Heart left ventricle (tissue), 16 donors: ENCODE measurements at regions not wholly inside any gene's neighbourhood (a gene's known extent, or its start where the extent isn't known, plus 50 kb on each side); places are given as distances from the start of the nearest gene placed in this dataset.

Source experiments
- ATAC-seq, 4 donors: fragments of 200-7000 bp; cut with Tn5 transposase; one replicate each; pipeline ENCODE4 v1.9.1; 2020 to 2022; ENCODE audit warnings: moderate library complexity in 4 of 4, mild to moderate bottlenecking in 3 of 4, moderate number of reproducible peaks in 1 of 4
- DNase-seq, 5 donors: peaks; one replicate each; pipeline ENCODE4 v3.0.0-alpha.2; 2020
- H3K27ac ChIP-seq, 12 donors: fragments of 200-600 bp; sonication (generic) in 4 of 12; one replicate each; pipeline versions ENCODE4 v1.5.0 to v1.8.0; 2016 to 2022; ENCODE audit warnings: mild to moderate bottlenecking in 2 of 12
- H3K27me3 ChIP-seq, 9 donors: fragments of 200-600 bp; sonication (generic) in 2 of 9; one replicate each; pipeline versions ENCODE4 v1.5.1 to v1.8.0; 2016 to 2022; ENCODE audit warnings: mild to moderate bottlenecking in 3 of 9
- H3K36me3 ChIP-seq, 9 donors: fragments of 200-600 bp; sonication (generic) in 2 of 9; one replicate each; pipeline versions ENCODE4 v1.5.0 to v1.8.0; 2018 to 2022; ENCODE audit warnings: mild to moderate bottlenecking in 2 of 9
- H3K4me1 ChIP-seq, 12 donors: fragments of 200-600 bp; sonication (generic) in 4 of 12; one replicate each; pipeline versions ENCODE4 v1.5.0 to v1.8.0; 2016 to 2022; ENCODE audit warnings: mild to moderate bottlenecking in 3 of 12
- H3K4me3 ChIP-seq, 12 donors: fragments of 200-600 bp; sonication (generic) in 4 of 12; one replicate each; pipeline versions ENCODE4 v1.5.0 to v1.8.0; 2017 to 2022; ENCODE audit warnings: mild to moderate bottlenecking in 9 of 12, moderate library complexity in 4 of 12
- H3K9me3 ChIP-seq, 12 donors: fragments of 200-600 bp; sonication (generic) in 4 of 12; one replicate each; pipeline versions ENCODE4 v1.5.0 to v1.8.0; 2016 to 2022; ENCODE audit warnings: mild to moderate bottlenecking in 1 of 12
- POLR2A ChIP-seq, 2 donors: fragments of 450-650 bp; IDR thresholded peaks; one replicate each; pipeline ENCODE4 v1.6.1; 2017; ENCODE audit warnings: antibody characterized with exemption in 2 of 2, mild to moderate bottlenecking in 2 of 2, moderate library complexity in 2 of 2
- WGBS, 4 donors: extraction: QIAGEN DNeasy Blood & Tissue Kit in 2 of 4; methylation state at CpG; one replicate each; pipeline versions ENCODE4 v1.1.5 to v1.1.7; 2013 to 2018; 5-methylcytosine and 5-hydroxymethylcytosine counted together
- intact Hi-C, 10 donors: fragments of 100-400 bp; cut with DNase I; formaldehyde crosslinking; loops; one replicate each; pipeline versions ENCODE4 v1.11.1 to v1.14.2; 2022
- TF ChIP-seq, protein P1 (sequence below), 12 donors: fragments of 200-600 bp; sonication (generic) in 4 of 12; IDR thresholded peaks; one replicate each; pipeline versions ENCODE4 v1.5.0 to v1.8.0; 2018 to 2022; ENCODE audit warnings: antibody characterized with exemption in 12 of 12, mild to moderate bottlenecking in 5 of 12
- donor health status: ischemic (EF 13 %, LVEDD 7.1; RV severe dilation, severe dysfunction).
- donor health status: healthy with polysubstance abuse.
- donor health status: DM: no; HTN: yes; CAD: no.
- donor health status: DM: no; HTN: no; CAD: no.
- donor health status: ischemic (EF 25% LVEDD 6.9; RV normal size, moderate dysfunction).
- donor health status: ischemic (EF 25% LVEDD 5.7; RV mildly dilated, moderate dysfunction).
- donor health status: healthy.
- donor health status: DM: yes; HTN: yes; CAD: no.
- donor health status: ischemic (EF 35%, LVEDD 5.7; RV mildly dilated, moderate dysfunction).
- donor health status: nonischemic (EF 11% LVEDD 7.7; RV severe dilation, severe dysfunction).
- donor health status: DM: yes; HTN: yes; CAD: no.
- donor health status: PGD.
- donor health status: ischemic (EF 29% LVEDD 5.4; RV normal size, mild dysfunction).
- donor health status: nonischemic (EF 23%, LVEDD 6.1; RV moderate dilation, normal function).

DNA sequence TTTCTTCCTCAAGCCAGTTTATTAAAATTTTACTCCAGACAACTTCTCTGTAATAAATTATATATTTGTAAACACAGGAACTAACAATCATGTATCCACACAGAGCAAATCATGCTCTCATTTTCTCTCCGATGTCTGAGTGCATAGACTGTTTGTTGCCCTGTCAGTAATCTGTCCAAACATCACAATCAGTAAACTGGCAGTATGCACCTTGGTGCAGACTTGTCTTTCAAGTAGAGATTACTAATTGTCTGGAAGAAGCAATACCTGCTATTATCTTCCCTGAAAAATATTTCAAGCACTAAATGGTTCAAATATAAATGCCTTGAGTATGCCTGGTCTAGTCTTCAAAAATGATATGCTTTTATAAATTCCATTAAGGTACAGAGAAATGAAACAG, 1260.9 kb downstream of the C4orf33 start:
- Histone ChIP-seq H3K4me1 (no peaks in the 10 kb centered on the region), H3K4me3 (no peak overlapping the region), H3K27ac (no peak overlapping the region), H3K27me3 (no peaks in the 10 kb centered on the region), H3K36me3 (no peaks in the 10 kb centered on the region), H3K9me3 (no peaks in the 10 kb centered on the region)
- ATAC-seq (no peak), DNase-seq (no peak)
- intact Hi-C loops, result no loop called here
- WGBS, 4 donors, result 45 to 57% (median 49%) methylated on average over 1 of the region's 1 CpG
- TF ChIP-seq POLR2A (IDR thresholded peaks at IDR 0.05), result no peak
- TF ChIP-seq, protein P1, sequence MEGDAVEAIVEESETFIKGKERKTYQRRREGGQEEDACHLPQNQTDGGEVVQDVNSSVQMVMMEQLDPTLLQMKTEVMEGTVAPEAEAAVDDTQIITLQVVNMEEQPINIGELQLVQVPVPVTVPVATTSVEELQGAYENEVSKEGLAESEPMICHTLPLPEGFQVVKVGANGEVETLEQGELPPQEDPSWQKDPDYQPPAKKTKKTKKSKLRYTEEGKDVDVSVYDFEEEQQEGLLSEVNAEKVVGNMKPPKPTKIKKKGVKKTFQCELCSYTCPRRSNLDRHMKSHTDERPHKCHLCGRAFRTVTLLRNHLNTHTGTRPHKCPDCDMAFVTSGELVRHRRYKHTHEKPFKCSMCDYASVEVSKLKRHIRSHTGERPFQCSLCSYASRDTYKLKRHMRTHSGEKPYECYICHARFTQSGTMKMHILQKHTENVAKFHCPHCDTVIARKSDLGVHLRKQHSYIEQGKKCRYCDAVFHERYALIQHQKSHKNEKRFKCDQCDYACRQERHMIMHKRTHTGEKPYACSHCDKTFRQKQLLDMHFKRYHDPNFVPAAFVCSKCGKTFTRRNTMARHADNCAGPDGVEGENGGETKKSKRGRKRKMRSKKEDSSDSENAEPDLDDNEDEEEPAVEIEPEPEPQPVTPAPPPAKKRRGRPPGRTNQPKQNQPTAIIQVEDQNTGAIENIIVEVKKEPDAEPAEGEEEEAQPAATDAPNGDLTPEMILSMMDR (IDR thresholded peaks at IDR 0.05), result no peak

DNA sequence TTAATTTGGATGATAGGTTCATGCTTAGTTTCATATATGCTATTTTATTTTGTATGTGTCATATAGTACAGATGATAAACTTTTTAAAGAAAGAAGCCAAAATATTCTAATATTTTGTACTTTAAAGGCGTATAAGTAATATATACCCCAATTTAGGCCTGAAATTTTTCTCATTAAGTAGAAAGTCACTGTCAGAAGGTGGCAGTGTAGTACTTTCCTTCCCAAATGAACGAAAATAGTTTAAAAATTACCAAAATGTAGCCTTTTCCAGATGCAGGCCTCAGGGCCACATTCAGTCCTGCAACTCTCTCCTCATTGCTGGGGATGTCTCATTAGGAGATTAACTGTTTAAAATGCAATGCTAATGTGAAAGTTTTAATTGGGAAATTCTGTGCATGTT, 1263.6 kb downstream of the C4orf33 start:
- no peaks in the 10 kb centered on the region for H3K27me3 ChIP-seq
- no peak overlapping the region for H3K4me3 ChIP-seq
- H3K4me1 ChIP-seq, result no peaks in the 10 kb centered on the region
- no peak for DNase-seq
- no peak for ATAC-seq
- TF ChIP-seq POLR2A (IDR thresholded peaks at IDR 0.05), result no peak
- TF ChIP-seq, protein P1 (IDR thresholded peaks at IDR 0.05), result peak in 2 of 12 donors; percentile 15 to 16
- no peaks in the 10 kb centered on the region for H3K9me3 ChIP-seq
- no peak overlapping the region for H3K27ac ChIP-seq
- WGBS, 4 donors, result 39 to 47% (median 43%) methylated on average over 2 of the region's 2 CpGs
- intact Hi-C loops, result no loop called here
- H3K36me3 ChIP-seq, result no peaks in the 10 kb centered on the region

DNA sequence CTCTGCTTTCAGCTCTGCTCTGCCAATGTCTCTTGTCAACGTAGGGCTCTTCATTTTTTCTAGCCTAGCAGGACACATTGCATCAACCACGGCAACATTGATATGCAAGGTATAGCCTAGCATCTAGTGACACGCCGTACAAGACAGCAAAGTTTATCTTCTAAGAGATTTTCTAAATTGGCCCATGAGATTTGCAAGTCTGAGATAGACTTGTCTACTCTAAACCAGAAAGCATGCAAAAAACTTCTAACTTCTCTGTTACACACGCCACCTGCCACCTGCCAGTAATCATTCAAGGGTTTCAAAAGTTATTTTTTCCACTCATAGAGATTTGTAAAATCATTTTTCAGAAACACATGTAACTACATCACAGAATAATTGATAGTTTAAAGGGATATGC, 1265.7 kb downstream of the C4orf33 start:
- Histone ChIP-seq H3K4me1 (no peaks in the 10 kb centered on the region), H3K36me3 (no peaks in the 10 kb centered on the region), H3K27ac (no peak overlapping the region), H3K9me3 (no peaks in the 10 kb centered on the region), H3K4me3 (no peak overlapping the region), H3K27me3 (no peaks in the 10 kb centered on the region)
- DNase-seq, result no peak
- 60 to 69% (median 65%) methylated on average over 5 of the region's 5 CpGs for WGBS, 4 donors
- intact Hi-C loops, result no loop called here
- ATAC-seq, result no peak
- TF ChIP-seq, protein P1 (IDR thresholded peaks at IDR 0.05), result no peak
- no peak for TF ChIP-seq POLR2A (IDR thresholded peaks at IDR 0.05)

DNA sequence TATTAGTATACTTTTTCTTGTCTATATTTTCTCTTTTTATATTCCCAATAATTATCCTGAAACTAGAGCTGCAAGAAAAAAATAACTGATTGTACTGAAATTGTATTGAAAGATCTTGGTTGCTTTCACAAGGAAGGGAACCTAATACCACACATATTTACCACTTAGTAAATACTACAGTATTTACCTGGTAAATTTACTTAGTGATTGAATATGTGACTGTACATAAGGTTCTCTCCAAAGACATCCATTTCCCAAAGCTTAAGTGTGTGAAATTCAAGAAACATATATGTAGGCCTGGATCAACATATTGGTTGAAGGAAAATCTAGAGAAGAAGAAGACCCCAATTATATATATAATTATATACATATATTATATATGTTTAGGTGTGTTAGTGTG, 1272.7 kb downstream of the C4orf33 start:
- H3K27ac ChIP-seq, result no peak overlapping the region
- H3K36me3 ChIP-seq, result no peaks in the 10 kb centered on the region
- DNase-seq (no peak), ATAC-seq (no peak)
- no peak overlapping the region for H3K4me3 ChIP-seq
- H3K4me1 ChIP-seq, result no peaks in the 10 kb centered on the region
- no peak for TF ChIP-seq POLR2A (IDR thresholded peaks at IDR 0.05)
- TF ChIP-seq, protein P1 (IDR thresholded peaks at IDR 0.05), result no peak
- intact Hi-C loops, result no loop called here
- no peaks in the 10 kb centered on the region for H3K9me3 ChIP-seq
- H3K27me3 ChIP-seq, result no peaks in the 10 kb centered on the region
